ENCODE measurements at regions not wholly inside any gene's neighbourhood (a gene's known extent, or its start where the extent isn't known, plus 50 kb on each side); places are given as distances from the start of the nearest gene placed in this dataset.

DNA sequence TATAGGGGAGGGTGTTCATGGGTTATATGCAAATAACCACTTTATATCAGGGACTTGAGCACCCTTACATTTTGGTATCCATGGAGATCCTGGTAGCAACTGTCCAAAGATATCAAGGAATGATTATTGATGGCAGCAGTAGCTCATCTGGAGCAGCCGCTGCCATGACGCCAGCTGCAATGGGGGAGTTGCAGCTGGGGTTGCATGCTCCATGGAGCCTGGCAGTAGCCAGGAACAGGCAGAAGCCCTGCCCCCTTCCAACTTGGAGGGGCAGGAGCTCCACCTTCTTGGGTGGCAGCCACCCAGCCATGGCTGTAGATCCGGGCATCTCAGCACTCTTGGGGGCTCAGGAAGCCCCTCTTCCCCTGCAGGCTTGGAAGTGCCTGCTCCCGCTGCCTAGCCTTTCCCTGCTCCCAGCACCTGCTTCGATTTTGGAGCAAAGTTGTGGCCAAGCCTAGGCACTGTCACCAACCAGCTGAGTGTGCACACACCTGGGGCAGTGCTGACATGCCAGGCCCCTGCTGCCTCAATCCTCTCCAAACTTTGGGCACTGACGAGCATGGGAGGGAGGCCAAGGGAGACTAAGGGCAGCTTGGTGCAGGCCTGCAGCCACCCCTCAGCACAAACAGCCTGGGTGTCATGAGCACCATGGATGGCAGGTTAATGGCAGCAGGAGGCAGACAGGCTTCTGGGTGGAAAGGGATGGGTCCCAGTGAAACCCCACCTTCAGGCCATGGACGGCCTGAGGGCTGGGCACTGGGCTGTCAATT lies 235.6 kb upstream of the CSNK1A1L start:
- Mint-ChIP-seq H3K36me3 (ENCODE audit: low read depth, unreplicated experiment) (no peaks in the 10 kb centered on the region), H3K27me3 (ENCODE audit: unreplicated experiment) (no peaks in the 10 kb centered on the region), H3K9me3 (ENCODE audit: unreplicated experiment) (no peaks in the 10 kb centered on the region), H3K4me3 (ENCODE audit: unreplicated experiment) (no peak overlapping the region), H3K4me1 (ENCODE audit: unreplicated experiment) (peaks cover 6% of the 10 kb centered on the region), H3K27ac (ENCODE audit: unreplicated experiment) (no peak overlapping the region)
- TF ChIP-seq, protein P1, sequence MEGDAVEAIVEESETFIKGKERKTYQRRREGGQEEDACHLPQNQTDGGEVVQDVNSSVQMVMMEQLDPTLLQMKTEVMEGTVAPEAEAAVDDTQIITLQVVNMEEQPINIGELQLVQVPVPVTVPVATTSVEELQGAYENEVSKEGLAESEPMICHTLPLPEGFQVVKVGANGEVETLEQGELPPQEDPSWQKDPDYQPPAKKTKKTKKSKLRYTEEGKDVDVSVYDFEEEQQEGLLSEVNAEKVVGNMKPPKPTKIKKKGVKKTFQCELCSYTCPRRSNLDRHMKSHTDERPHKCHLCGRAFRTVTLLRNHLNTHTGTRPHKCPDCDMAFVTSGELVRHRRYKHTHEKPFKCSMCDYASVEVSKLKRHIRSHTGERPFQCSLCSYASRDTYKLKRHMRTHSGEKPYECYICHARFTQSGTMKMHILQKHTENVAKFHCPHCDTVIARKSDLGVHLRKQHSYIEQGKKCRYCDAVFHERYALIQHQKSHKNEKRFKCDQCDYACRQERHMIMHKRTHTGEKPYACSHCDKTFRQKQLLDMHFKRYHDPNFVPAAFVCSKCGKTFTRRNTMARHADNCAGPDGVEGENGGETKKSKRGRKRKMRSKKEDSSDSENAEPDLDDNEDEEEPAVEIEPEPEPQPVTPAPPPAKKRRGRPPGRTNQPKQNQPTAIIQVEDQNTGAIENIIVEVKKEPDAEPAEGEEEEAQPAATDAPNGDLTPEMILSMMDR (IDR thresholded peaks at IDR 0.05; ENCODE audit: unreplicated experiment) = no peak
- DNase-seq (ENCODE audit: low spot score) = no peak

DNA sequence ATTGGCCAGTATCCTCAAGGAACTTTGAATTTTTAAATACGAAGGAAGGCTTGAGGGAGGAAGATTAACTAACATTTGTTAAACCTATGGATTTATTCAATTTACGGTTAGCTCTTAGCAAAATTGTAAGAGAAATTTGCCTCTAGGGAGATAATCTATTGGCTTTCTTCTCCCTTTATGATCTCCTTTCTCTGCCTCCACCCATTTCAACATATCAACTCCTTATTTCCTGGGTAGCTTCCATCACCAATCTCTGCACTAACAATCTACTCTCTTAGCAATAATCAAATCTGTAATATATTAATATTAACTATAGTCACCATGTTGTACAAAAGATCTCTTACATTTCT lies 233.9 kb upstream of the CSNK1A1L start:
- H3K27ac Mint-ChIP-seq (ENCODE audit: unreplicated experiment) = no peak overlapping the region
- H3K4me1 Mint-ChIP-seq (ENCODE audit: unreplicated experiment) = peaks cover 2% of the 10 kb centered on the region
- no peaks in the 10 kb centered on the region for H3K36me3 Mint-ChIP-seq (ENCODE audit: low read depth, unreplicated experiment)
- no peak for DNase-seq (ENCODE audit: low spot score)
- TF ChIP-seq, protein P1 (IDR thresholded peaks at IDR 0.05; ENCODE audit: unreplicated experiment) = no peak
- no peaks in the 10 kb centered on the region for H3K9me3 Mint-ChIP-seq (ENCODE audit: unreplicated experiment)
- no peaks in the 10 kb centered on the region for H3K27me3 Mint-ChIP-seq (ENCODE audit: unreplicated experiment)
- H3K4me3 Mint-ChIP-seq (ENCODE audit: unreplicated experiment) = no peak overlapping the region

DNA sequence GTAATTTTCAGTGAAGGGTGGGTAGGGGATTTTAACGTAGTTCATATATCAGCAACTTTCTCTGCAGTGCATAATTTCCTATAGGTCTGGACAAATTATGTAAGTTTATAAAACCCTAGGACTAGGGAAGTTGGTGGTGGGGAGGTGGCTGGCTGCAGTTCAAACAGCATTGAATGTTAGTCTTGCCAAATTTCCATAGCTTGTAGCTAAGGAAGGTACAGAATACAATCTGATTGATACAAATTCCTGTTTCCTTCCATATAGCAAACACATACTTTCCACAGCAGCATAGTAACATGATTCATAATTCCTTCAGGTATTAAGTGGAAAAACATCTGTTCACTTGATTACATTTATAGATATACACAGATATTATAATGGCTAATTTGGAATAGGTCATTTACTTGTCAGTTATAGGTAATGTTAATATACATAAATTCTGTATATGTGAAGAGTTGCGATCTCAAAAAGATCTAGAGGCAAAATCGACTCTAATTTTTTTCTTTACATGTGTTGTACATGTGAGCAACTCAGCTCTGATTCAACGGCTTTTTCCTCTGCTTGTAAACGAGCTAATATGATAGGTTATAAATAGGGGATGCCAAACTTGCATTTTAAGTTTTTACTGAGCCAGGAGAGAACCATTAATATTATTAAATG lies 233.4 kb upstream of the CSNK1A1L start:
- no peaks in the 10 kb centered on the region for H3K27me3 Mint-ChIP-seq (ENCODE audit: unreplicated experiment)
- H3K4me1 Mint-ChIP-seq (ENCODE audit: unreplicated experiment) = peaks cover 2% of the 10 kb centered on the region
- H3K9me3 Mint-ChIP-seq (ENCODE audit: unreplicated experiment) = no peaks in the 10 kb centered on the region
- TF ChIP-seq, protein P1 (IDR thresholded peaks at IDR 0.05; ENCODE audit: unreplicated experiment) = no peak
- H3K36me3 Mint-ChIP-seq (ENCODE audit: low read depth, unreplicated experiment) = no peaks in the 10 kb centered on the region
- H3K4me3 Mint-ChIP-seq (ENCODE audit: unreplicated experiment) = no peak overlapping the region
- H3K27ac Mint-ChIP-seq (ENCODE audit: unreplicated experiment) = no peak overlapping the region
- DNase-seq (ENCODE audit: low spot score) = no peak

DNA sequence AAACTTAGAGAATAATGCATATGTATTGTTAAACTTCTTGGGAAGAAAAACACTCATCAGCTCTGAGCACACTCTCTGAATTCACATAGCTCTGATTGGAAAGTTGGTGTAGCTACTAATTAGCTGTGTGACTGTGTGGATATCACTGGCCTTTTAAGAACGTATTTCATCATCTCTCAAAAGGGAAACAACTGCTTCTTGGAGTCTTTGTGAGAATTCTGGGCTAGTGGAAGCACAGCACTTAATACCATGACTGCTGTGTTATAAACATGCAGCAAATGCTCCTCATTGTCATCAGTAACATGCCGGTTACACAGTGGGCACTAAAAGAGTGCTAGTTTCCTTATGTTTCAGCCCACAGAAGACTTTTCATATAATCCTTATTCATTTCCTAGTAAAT lies 220.9 kb upstream of the CSNK1A1L start:
- H3K27me3 Mint-ChIP-seq (ENCODE audit: unreplicated experiment) = no peaks in the 10 kb centered on the region
- H3K9me3 Mint-ChIP-seq (ENCODE audit: unreplicated experiment) = no peaks in the 10 kb centered on the region
- H3K4me1 Mint-ChIP-seq (ENCODE audit: unreplicated experiment) = no peaks in the 10 kb centered on the region
- no peaks in the 10 kb centered on the region for H3K36me3 Mint-ChIP-seq (ENCODE audit: low read depth, unreplicated experiment)
- no peak overlapping the region for H3K4me3 Mint-ChIP-seq (ENCODE audit: unreplicated experiment)
- TF ChIP-seq, protein P1 (IDR thresholded peaks at IDR 0.05; ENCODE audit: unreplicated experiment) = no peak
- no peak for DNase-seq (ENCODE audit: low spot score)
- no peak overlapping the region for H3K27ac Mint-ChIP-seq (ENCODE audit: unreplicated experiment)

DNA sequence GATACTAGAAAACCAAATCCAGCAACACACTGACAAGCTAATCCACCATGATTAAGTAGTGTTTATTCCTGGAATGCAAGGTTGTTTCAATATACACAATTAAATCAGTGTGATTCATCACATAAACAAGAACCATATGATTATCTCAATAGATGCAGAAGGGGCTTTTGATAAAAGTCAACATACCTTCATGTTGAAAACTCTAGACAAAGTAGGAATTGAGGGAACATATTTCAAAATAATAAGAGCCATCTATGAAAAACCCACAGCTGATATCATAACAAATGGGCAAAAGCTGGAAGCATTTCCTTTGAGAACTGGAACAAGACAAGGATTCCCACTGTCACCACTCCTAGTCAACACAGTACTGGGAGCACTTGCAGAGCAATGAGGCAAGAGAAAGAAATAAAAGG lies 213.6 kb upstream of the CSNK1A1L start:
- Mint-ChIP-seq H3K27me3 (ENCODE audit: unreplicated experiment) (peaks cover 2% of the 10 kb centered on the region), H3K4me3 (ENCODE audit: unreplicated experiment) (no peak overlapping the region), H3K36me3 (ENCODE audit: low read depth, unreplicated experiment) (no peaks in the 10 kb centered on the region), H3K9me3 (ENCODE audit: unreplicated experiment) (no peaks in the 10 kb centered on the region), H3K4me1 (ENCODE audit: unreplicated experiment) (no peaks in the 10 kb centered on the region), H3K27ac (ENCODE audit: unreplicated experiment) (no peak overlapping the region)
- no peak for DNase-seq (ENCODE audit: low spot score)
- TF ChIP-seq, protein P1 (IDR thresholded peaks at IDR 0.05; ENCODE audit: unreplicated experiment) = no peak

All from endothelial cell (in vitro differentiated cells).